Mammary epithelial cell (primary cell): ENCODE measurements at regions not wholly inside any gene's neighbourhood (a gene's known extent, or its start where the extent isn't known, plus 50 kb on each side); places are given as distances from the start of the nearest gene placed in this dataset.

Experiments
- CTCF ChIP-seq, 2 donors: IDR thresholded peaks in 1 of 2; conservative IDR thresholded peaks in 1 of 2; 2 replicates each; pipeline ENCODE4 v1.5.1; 2011 to 2012; ENCODE audit warnings: inconsistent platforms in 2 of 2, low read length in 2 of 2, mild to moderate bottlenecking in 2 of 2, control low read depth in 1 of 2, low read depth in 1 of 2; ENCODE audit not compliant: insufficient read depth in 1 of 2; ENCODE audit errors: extremely low read depth in 1 of 2
- EZH2 ChIP-seq: IDR thresholded peaks from 2 replicates; pipeline ENCODE4 v1.6.1; 2012; ENCODE audit warnings: low read length, inconsistent platforms, borderline replicate concordance

DNA sequence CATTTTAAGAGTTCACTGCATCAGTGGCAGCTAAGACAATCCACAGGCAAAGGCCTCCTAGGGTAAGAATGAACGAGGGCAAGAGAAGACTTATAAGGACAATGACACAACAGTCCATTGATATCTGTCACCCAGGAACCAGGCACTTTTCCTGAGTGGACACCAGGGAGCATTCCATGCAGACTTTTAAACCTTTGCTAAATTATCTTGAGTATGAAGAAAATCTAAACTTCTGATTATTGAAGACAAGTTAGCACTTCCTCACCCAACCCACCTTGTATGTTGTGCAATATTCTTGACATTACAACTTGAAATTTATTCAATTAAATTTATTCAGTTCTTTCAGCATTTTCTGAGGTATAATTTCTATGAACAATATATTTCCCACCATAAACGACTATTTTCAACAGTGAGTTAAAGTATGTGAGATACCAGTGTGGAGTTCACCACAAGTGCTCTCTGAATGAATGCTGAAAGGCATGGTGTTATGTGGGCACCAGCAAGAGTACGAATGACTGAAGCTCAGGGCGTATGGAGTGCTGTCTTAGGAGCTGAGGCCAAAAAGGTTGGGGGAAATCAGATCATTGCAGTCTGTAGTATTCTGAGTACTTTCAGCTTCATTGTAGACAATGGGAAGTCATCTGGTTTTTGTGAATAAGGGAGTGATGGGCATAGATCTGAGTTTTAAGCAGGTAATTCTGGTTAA is 124.3 kb upstream of the LMNTD1 start:
- TF ChIP-seq CTCF (conservative IDR thresholded peaks at IDR 0.05 in 1 of 2, IDR thresholded peaks at IDR 0.05 in 1 of 2; ENCODE audit: extremely low read depth in 1 of 2, insufficient read depth in 1 of 2, low read depth in 1 of 2, low read length in 2 of 2) (peak in 1 of 2 donors; percentile 33), EZH2 (no peak)
